GM12875 (cell line): ENCODE measurements at regions not wholly inside any gene's neighbourhood (a gene's known extent, or its start where the extent isn't known, plus 50 kb on each side); places are given as distances from the start of the nearest gene placed in this dataset.
"Not testable (repeated sequence)": the region's sequence is repeated elsewhere in the genome, so short reads cannot be mapped to it uniquely, and the experiment has no call there.

Experiments
- H3K4me3 ChIP-seq: one replicate; pipeline ENCODE4 v1.5.1; 2011; ENCODE audit warnings: low read depth, low read length, control low read depth
- CTCF ChIP-seq: IDR thresholded peaks from 2 replicates; pipeline ENCODE4 v1.5.1; 2011; ENCODE audit warnings: low read depth, mild to moderate bottlenecking, control low read depth, inconsistent platforms, low read length, moderate library complexity, borderline replicate concordance; ENCODE audit not compliant: insufficient read depth

DNA sequence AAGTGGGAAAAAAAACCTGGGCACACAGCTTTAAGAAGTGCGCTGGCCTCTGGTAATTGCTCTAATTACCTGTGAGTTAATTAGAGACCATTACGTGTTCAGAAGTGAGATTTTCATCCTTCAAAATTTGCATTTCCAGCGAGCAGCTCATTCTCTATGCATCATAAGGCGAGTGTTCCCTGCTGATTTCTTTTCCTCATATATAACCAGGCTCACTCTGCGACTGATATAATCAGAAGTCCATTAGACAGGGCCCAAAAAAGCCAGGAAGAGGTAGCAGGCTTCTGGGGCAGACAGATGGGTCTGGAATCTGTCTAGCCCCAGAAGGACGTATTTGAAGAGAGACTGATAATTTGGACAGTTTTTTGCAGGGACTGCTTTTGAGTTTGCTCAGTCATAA, 158.7 kb downstream of the MTHFS start:
- no peak for TF ChIP-seq CTCF
- H3K4me3 ChIP-seq = no peak overlapping the region

- H3K4me3 ChIP-seq = no peak overlapping the region
- no peak for TF ChIP-seq CTCF
These were observed 156.3 kb downstream of the MTHFS start for GRCh38 chr15:79740561-79740960.

GRCh38 chr15:79743032-79743431, 153.8 kb downstream of the MTHFS start:
- H3K4me3 ChIP-seq = no peak overlapping the region
- TF ChIP-seq CTCF = no peak

- H3K4me3 ChIP-seq = not testable (repeated sequence)
These were observed 152.3 kb downstream of the MTHFS start for GRCh38 chr15:79744485-79744884.

DNA sequence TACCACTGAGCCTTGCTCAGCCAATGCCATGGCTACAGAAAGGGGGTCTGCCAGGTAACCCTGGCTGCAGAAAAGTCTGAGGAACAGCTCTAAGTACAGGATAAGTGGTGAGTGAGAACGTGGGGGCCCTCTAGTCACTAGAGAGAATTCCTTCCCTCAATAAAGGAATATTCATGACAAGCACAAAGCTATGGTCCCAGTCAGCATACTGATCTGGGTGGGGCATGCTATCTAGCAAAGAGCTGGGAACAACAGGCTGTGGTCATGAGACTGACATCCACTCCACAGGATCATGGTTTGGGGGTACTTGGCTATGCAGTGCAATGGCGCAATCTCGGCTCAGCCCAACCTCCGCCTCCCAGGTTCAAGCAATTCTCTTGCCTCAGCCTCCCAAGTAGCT, 140.4 kb downstream of the MTHFS start:
- TF ChIP-seq CTCF = no peak
- H3K4me3 ChIP-seq = no peak overlapping the region

- H3K4me3 ChIP-seq = no peak overlapping the region
These were observed 131.7 kb downstream of the MTHFS start for GRCh38 chr15:79765081-79765480.

DNA sequence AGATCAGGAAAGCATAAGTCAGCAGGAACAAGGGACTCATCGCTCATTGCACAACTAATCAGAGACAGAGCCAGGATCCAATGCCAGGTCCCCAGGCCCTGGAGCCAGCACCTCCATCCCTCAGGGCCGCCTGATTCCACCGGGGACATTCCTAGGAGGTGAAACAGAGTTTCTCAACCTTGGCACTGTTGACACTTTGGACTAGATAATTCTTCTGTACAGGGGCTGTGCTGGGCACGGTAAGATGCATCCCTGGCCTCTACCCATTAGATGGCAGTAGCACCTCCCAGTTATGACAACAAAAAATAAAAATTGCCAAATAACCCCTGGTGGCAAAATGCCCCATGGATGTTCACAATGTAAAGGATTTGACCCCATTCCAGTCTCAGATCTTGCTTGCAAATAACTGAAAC, 127.7 kb downstream of the MTHFS start:
- TF ChIP-seq CTCF = peak; percentile 59; the same call in 1 of the 2 replicates

More at GRCh38 chr15:79765081-79765480, 131.7 kb downstream of the MTHFS start:
- TF ChIP-seq CTCF = no peak

GRCh38 chr15:79769933-79770759, 126.7 kb downstream of the MTHFS start:
- no peak for TF ChIP-seq CTCF
- H3K4me3 ChIP-seq = no peak overlapping the region

More for the DNA sequence above, 127.7 kb downstream of the MTHFS start:
- H3K4me3 ChIP-seq = no peak overlapping the region
